GM21786 (cell line): ENCODE measurements at regions not wholly inside any gene's neighbourhood (a gene's known extent, or its start where the extent isn't known, plus 50 kb on each side); places are given as distances from the start of the nearest gene placed in this dataset.

Source experiments
- ATAC-seq: cut with Tn5 transposase; IDR thresholded peaks from one replicate; pipeline ENCODE4 v1.9.1; 2021; ENCODE audit not compliant: unreplicated experiment

DNA sequence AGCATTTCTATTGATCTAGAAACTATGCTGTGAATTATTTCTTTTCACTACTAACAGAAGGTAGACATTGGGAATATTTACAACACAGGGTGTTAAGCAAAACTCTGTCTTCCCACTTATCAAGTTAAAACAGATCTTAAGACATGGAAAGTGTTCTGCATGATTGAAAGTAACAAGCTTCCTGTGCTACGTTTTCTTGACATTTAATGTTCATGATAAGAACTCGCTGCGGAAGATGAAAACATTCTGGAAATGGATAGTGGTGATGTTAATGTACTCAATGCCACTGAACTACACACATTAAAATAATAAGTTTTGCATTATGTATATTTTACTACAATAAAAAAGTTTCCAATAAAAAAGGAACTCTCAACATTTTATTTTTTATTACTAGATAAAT lies 74.4 kb upstream of the SCN7A start:
- no peak for ATAC-seq

DNA sequence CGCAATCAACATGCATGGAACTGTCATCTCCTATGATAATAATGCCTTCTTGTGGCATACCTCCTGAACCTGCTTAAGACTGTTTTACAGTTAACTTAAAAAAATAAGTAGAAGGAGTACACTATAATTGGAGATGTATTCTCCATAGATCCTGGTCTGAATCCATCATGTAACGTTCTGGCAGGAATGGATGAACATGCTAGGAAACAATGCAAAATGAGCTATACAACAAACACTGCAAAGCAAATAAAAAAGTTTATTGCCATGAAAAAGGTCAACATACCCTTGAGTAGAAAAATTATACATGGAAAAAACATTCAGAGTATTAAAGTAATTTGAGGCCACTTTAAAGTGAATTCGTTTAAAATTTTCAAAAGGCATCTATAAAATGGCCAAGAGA lies 71.5 kb upstream of the SCN7A start:
- no peak for ATAC-seq

DNA sequence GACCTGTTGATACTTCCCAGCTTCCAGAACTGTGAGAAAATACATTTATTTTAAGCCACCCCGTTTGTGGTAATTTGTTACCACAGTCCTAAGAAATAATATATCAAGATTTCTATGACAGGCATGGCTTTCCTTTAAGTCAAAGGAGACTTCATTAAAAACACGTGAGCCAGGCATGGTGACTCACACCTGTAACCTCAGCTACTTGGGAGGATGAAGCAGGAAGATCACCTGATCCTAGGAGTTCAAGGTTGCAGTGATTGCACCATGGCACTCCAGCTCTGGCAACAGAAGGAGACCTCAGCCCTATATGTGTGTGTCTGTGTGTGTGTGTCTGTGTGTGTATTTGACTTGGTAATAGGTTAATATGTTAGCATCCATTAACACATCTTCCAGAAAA lies 69.8 kb upstream of the SCN7A start:
- no peak for ATAC-seq

- ATAC-seq = no peak
Observed at GRCh38 chr2:166560022-166560421, 66.0 kb upstream of the SCN7A start.

DNA sequence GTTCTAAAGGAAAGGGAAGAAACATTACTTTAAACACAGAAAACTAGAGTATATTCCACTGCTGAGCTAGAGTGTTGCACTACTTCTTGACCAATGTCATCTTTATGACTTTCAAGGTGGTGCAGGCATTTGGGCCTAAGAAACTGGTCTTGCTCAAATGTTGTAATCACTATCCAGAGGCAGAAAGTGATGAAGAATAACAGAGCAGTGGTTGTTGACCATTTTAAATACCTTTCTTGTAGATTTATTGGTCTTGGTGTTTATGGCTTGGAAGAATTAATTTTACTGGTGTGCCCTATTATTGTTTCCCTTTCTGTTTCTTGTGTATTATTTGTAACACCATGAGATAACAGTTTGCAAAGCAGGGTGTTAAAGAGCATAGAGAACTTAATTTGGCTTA lies 56.9 kb upstream of the SCN7A start:
- no peak for ATAC-seq

- ATAC-seq = no peak
Observed at GRCh38 chr2:166545473-166545872, 51.4 kb upstream of the SCN7A start.
